GM12865 (cell line): ENCODE measurements at regions not wholly inside any gene's neighbourhood (a gene's known extent, or its start where the extent isn't known, plus 50 kb on each side); places are given as distances from the start of the nearest gene placed in this dataset.

Experiments
- DNase-seq: peaks from one replicate; pipeline ENCODE4 v3.0.0; 2010; ENCODE audit warnings: low read depth
- H3K4me3 ChIP-seq: 2 replicates; pipeline ENCODE4 v1.5.1; 2011; ENCODE audit warnings: mild to moderate bottlenecking, low read depth, low read length, control low read depth
- CTCF ChIP-seq: IDR thresholded peaks from 2 replicates; pipeline ENCODE4 v1.5.1; 2011; ENCODE audit warnings: low read length, control low read depth, low read depth, inconsistent platforms; ENCODE audit not compliant: insufficient read depth; ENCODE audit errors: missing control alignments

GRCh38 chr14:56394826-56395530 lies 184.6 kb upstream of the TMEM260 start:
- TF ChIP-seq CTCF = no peak
- DNase-seq = no peak
- H3K4me3 ChIP-seq = no peak overlapping the region

- no peak for TF ChIP-seq CTCF
- no peak for DNase-seq
- H3K4me3 ChIP-seq = no peak overlapping the region
Observed at GRCh38 chr14:56400109-56400825, 179.3 kb upstream of the TMEM260 start.

- no peak for TF ChIP-seq CTCF
- H3K4me3 ChIP-seq = no peak overlapping the region
- DNase-seq = no peak
Observed at GRCh38 chr14:56412468-56413434, 166.8 kb upstream of the TMEM260 start.

- no peak for TF ChIP-seq CTCF
- no peak for DNase-seq
- H3K4me3 ChIP-seq = no peak overlapping the region
Observed at GRCh38 chr14:56413721-56414120, 165.9 kb upstream of the TMEM260 start.

- no peak overlapping the region for H3K4me3 ChIP-seq
- DNase-seq = no peak
- no peak for TF ChIP-seq CTCF
Observed at GRCh38 chr14:56414236-56414635, 165.4 kb upstream of the TMEM260 start.

GRCh38 chr14:56416213-56416612 lies 163.4 kb upstream of the TMEM260 start:
- H3K4me3 ChIP-seq = no peak overlapping the region
- no peak for DNase-seq
- TF ChIP-seq CTCF = no peak
